ENCODE measurements at regions not wholly inside any gene's neighbourhood (a gene's known extent, or its start where the extent isn't known, plus 50 kb on each side); places are given as distances from the start of the nearest gene placed in this dataset.
"Not testable (repeated sequence)": the region's sequence is repeated elsewhere in the genome, so short reads cannot be mapped to it uniquely, and the experiment has no call there.

DNA sequence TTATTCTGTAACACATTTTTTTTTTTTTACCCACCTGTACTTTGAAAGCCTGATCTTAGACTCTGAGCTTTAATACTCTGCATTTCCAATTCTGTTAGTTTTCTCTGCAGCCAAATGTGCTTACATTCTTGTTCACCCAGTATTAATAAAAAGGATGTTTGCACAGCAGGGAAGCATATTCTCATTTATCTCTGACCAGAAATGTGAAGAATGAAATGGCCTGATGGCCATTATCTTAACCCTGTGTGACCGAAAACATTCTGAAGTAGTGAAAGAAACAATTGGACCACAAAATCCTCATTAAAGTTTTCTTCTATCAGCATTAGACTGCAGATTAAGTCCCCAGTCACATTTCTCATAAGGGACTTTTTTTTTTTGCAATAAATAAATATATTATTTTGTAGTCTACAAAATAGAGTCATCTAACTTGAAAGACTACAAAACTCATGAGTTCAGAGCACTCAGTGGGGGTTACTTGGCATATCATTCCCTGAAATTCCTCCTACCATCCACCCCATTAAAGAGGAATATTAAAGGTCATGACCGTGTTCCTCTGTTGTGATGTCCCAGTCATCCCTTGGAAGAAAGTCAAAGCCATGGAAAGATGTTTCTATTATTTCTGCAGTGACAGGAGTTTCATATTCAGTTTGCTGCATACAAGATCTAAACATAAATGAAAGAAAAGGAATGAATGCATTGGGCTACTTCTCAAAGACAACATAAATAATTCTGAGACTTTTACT lies 364.4 kb downstream of the RND3 start:
- no peak overlapping the region for H3K4me3 ChIP-seq (replicated peaks in 1 of 2; ENCODE audit: low read depth in 2 of 2, low read length in 2 of 2)
- TF ChIP-seq, protein P1, sequence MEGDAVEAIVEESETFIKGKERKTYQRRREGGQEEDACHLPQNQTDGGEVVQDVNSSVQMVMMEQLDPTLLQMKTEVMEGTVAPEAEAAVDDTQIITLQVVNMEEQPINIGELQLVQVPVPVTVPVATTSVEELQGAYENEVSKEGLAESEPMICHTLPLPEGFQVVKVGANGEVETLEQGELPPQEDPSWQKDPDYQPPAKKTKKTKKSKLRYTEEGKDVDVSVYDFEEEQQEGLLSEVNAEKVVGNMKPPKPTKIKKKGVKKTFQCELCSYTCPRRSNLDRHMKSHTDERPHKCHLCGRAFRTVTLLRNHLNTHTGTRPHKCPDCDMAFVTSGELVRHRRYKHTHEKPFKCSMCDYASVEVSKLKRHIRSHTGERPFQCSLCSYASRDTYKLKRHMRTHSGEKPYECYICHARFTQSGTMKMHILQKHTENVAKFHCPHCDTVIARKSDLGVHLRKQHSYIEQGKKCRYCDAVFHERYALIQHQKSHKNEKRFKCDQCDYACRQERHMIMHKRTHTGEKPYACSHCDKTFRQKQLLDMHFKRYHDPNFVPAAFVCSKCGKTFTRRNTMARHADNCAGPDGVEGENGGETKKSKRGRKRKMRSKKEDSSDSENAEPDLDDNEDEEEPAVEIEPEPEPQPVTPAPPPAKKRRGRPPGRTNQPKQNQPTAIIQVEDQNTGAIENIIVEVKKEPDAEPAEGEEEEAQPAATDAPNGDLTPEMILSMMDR (IDR thresholded peaks at IDR 0.05; ENCODE audit: low read depth, low read length), result no peak
- DNase-seq (ENCODE audit: low read depth in 2 of 2), result peak in 1 of 2 donors; percentile 20

DNA sequence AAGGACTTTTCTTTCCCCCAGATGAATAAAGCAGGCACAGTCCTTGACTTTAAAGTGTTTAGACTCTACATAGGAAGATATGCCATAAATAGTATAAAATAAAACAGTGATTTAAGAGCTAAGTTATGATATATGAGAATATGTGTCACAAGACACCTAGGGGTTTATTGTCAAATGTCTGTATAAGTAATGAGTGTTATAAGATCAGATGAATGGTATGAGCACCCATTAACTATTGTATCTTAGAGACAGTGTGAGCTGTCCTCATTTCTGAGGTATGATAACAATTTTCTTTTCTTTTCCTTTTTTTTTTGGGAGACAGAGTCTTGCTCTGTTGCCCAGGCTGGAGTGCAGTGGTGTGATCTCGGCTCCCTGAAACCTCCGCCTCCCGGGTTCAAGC lies 365.3 kb downstream of the RND3 start:
- no peak overlapping the region for H3K4me3 ChIP-seq (replicated peaks in 1 of 2; ENCODE audit: low read depth in 2 of 2, low read length in 2 of 2)
- TF ChIP-seq, protein P1 (IDR thresholded peaks at IDR 0.05; ENCODE audit: low read depth, low read length), result no peak
- no peak for DNase-seq (ENCODE audit: low read depth in 2 of 2)

DNA sequence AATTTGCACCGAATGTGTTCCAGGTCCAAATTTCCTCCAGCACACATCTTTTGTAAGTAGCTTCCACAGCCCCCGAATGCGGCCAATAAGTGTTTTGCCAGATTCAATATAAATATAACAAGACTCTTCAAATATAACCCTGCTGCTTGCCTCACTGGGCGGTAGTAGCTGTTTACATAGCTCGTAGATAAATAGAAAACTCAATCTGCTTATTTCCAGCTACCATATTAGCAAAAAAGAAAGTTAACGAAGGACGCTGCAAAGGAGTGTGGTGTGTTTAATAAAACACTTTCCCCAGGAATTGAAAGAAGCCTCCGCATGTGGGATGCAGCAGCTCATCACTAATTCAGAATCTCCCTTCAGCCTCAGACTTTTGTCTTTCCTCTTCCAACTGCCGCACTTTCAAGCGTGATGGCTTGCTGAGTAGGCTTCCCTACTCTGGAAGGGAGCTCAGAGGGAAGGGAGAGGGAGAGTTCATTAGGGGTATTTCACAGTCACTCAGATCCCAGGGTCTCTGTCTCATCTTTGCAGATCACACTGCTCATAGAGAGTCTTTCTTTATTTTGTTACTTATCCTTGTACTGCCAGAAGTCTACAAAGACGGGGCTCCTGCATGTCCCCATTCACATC lies 367.0 kb downstream of the RND3 start:
- no peak for DNase-seq (ENCODE audit: low read depth in 2 of 2)
- H3K4me3 ChIP-seq (replicated peaks in 1 of 2; ENCODE audit: low read depth in 2 of 2, low read length in 2 of 2), result no peak overlapping the region
- TF ChIP-seq, protein P1 (IDR thresholded peaks at IDR 0.05; ENCODE audit: low read depth, low read length), result no peak

DNA sequence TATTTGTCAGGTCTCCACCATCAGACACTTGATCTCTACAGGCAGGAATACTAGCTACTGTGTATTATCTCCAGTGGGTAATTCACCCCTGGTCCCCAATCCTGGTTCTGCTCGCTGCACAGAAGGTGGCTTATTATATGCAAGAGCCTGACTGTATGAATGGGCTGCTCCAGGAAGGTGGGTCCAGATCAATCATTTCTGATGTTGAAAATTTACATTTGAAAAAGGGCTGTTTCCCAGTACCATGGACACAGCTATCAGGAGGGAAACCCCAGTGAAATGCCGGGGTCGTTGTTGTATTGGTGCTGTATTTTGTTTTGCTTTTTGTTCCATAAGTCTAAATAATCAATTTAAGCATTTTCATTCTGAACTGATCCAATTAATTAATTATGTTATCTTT lies 367.6 kb downstream of the RND3 start:
- no peak overlapping the region for H3K4me3 ChIP-seq (replicated peaks in 1 of 2; ENCODE audit: low read depth in 2 of 2, low read length in 2 of 2)
- DNase-seq (ENCODE audit: low read depth in 2 of 2), result no peak
- TF ChIP-seq, protein P1 (IDR thresholded peaks at IDR 0.05; ENCODE audit: low read depth, low read length), result no peak

DNA sequence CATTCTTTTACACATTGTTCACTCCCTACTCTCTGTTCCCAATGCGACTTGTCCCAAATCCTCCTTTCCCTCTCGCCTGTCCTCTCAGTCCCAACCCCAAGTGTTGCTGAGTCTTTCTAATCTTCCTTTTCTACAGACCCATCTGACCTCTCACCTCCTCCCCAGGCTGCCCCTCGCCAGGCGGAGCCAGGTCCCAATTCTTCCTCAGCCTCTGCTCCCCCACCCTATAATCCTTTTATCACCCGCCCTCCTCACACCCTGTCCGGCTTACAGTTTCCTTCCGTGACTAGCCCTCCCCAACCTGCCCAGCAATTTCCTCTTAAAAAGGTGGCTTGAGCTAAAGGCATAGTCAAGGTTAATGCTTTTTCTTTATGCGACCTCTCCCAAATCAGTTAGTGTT lies 373.4 kb downstream of the RND3 start:
- not testable (repeated sequence) for H3K4me3 ChIP-seq (replicated peaks in 1 of 2; ENCODE audit: low read depth in 2 of 2, low read length in 2 of 2); DNase-seq (ENCODE audit: low read depth in 2 of 2)

DNA sequence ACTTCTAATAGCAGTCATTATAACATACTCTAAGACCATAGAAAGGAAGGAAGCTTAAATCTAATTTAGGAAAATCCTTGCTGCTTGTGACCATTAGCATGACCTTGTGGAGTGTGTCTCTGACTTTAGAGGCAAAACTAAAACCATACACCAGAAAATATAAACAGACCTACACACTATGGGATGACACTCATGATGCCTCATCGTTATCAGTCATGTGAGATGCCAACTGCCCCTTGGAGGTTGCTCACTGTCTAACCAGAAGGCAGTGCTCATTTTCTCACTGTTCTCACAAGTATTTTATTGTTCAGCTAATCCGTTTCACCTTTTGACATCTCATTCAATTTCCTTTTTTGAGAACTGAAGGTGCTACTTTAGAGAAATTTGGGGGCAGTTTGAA lies 376.9 kb downstream of the RND3 start:
- H3K4me3 ChIP-seq (replicated peaks in 1 of 2; ENCODE audit: low read depth in 2 of 2, low read length in 2 of 2), result no peak overlapping the region
- no peak for DNase-seq (ENCODE audit: low read depth in 2 of 2)
- TF ChIP-seq, protein P1 (IDR thresholded peaks at IDR 0.05; ENCODE audit: low read depth, low read length), result no peak

DNA sequence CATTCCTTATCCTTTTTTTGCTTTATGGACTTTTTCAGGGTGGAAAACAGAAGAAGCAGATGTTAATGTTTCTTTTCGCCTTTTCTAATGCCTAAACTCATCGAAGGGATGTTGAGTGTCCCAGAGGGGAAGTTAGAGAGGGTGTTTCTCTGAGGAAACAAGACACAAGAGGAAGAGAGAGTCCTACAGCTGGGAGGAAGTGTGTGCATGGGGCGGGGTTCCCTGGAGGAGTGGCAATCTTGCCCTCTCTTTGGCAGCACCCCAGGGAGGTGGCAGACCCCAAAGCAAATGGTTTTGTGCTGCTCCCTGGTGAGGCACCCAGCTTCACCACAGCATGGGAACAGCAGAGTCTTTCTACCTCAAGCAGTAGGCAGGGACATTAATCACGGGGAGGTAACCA lies 377.6 kb downstream of the RND3 start:
- H3K4me3 ChIP-seq (replicated peaks in 1 of 2; ENCODE audit: low read depth in 2 of 2, low read length in 2 of 2), result no peak overlapping the region
- TF ChIP-seq, protein P1 (IDR thresholded peaks at IDR 0.05; ENCODE audit: low read depth, low read length), result no peak
- DNase-seq (ENCODE audit: low read depth in 2 of 2), result no peak

Measured in cardiac fibroblast (primary cell).